Stomach (tissue), 4 donors: ENCODE measurements at regions not wholly inside any gene's neighbourhood (a gene's known extent, or its start where the extent isn't known, plus 50 kb on each side); places are given as distances from the start of the nearest gene placed in this dataset.

ENCODE experiments used
- CTCF ChIP-seq, 7 experiments: fragments of 450-650 bp in 4 of 7; fragments of 200-600 bp in 3 of 7; sonication (generic) in 3 of 7; IDR thresholded peaks; one replicate each; pipeline ENCODE4 v1.5.1; 2016 to 2019; ENCODE audit warnings: antibody characterized with exemption in 7 of 7, control low read depth in 2 of 7, mild to moderate bottlenecking in 1 of 7
- POLR2AphosphoS5 ChIP-seq, 3 donors: sonication (generic); formaldehyde crosslinking; IDR thresholded peaks; one replicate each; pipeline ENCODE4 v1.6.1; 2016; ENCODE audit warnings: antibody characterized with exemption in 3 of 3

GRCh38 chr5:163384669-163385068, 52.7 kb upstream of the CCNG1 start:
- TF ChIP-seq CTCF (IDR thresholded peaks at IDR 0.05) = no peak
- no peak for TF ChIP-seq POLR2AphosphoS5 (IDR thresholded peaks at IDR 0.05)
